Liver (tissue), 8 donors: ENCODE measurements at regions not wholly inside any gene's neighbourhood (a gene's known extent, or its start where the extent isn't known, plus 50 kb on each side); places are given as distances from the start of the nearest gene placed in this dataset.

Source experiments
- DNase-seq: peaks from one replicate; pipeline ENCODE4 v3.0.0-alpha.2; 2017; ENCODE audit warnings: low spot score
- H3K27ac ChIP-seq, 2 donors: one replicate each; pipeline ENCODE4 v1.7.0; 2013; ENCODE audit warnings: inconsistent platforms in 2 of 2, low read length in 2 of 2, control low read depth in 1 of 2, low read depth in 1 of 2, mild to moderate bottlenecking in 1 of 2
- H3K27me3 ChIP-seq, 4 donors: one replicate each; pipeline versions ENCODE4 v1.6.1 to v1.7.0; 2013; ENCODE audit warnings: low read length in 3 of 4, inconsistent platforms in 1 of 4, mild to moderate bottlenecking in 1 of 4, moderate library complexity in 1 of 4; ENCODE audit not compliant: control insufficient read depth in 4 of 4, insufficient read depth in 4 of 4
- H3K36me3 ChIP-seq, 4 donors: one replicate each; pipeline versions ENCODE4 v1.6.1 to v1.7.0; 2013; ENCODE audit warnings: low read length in 3 of 4, mild to moderate bottlenecking in 3 of 4, low read depth in 1 of 4, moderate library complexity in 1 of 4; ENCODE audit not compliant: control insufficient read depth in 4 of 4, insufficient read depth in 3 of 4
- H3K4me1 ChIP-seq, 4 donors: one replicate each; pipeline versions ENCODE4 v1.6.1 to v1.7.0; 2013; ENCODE audit warnings: low read length in 3 of 4, mild to moderate bottlenecking in 3 of 4, moderate library complexity in 1 of 4; ENCODE audit not compliant: control insufficient read depth in 4 of 4, insufficient read depth in 4 of 4
- H3K4me3 ChIP-seq, 3 donors: one replicate each; pipeline versions ENCODE4 v1.6.1 to v1.7.0; 2013; ENCODE audit warnings: low read length in 3 of 3, control low read depth in 1 of 3, low read depth in 1 of 3, mild to moderate bottlenecking in 1 of 3
- H3K9ac ChIP-seq, 2 donors: one replicate each; pipeline ENCODE4 v1.7.0; 2013; ENCODE audit warnings: low read length in 2 of 2, mild to moderate bottlenecking in 2 of 2, moderate library complexity in 2 of 2, control low read depth in 1 of 2, low read depth in 1 of 2
- H3K9me3 ChIP-seq, 4 donors: one replicate each; pipeline versions ENCODE4 v1.6.1 to v1.7.0; 2013; ENCODE audit warnings: low read length in 3 of 4; ENCODE audit not compliant: control insufficient read depth in 4 of 4
- ATF3 ChIP-seq: IDR thresholded peaks from 2 replicates; pipeline ENCODE4 v1.6.1; 2016; ENCODE audit warnings: antibody characterized with exemption
- EGR1 ChIP-seq, 2 donors: IDR thresholded peaks; 2 replicates each; pipeline ENCODE4 v1.6.1; 2016 to 2018; ENCODE audit warnings: antibody characterized with exemption in 2 of 2, low read depth in 2 of 2
- FOXA1 ChIP-seq: IDR thresholded peaks from 2 replicates; pipeline ENCODE4 v1.6.1; 2016; ENCODE audit warnings: antibody characterized with exemption
- FOXA2 ChIP-seq: IDR thresholded peaks from 2 replicates; pipeline ENCODE4 v1.6.1; 2016; ENCODE audit warnings: antibody characterized with exemption
- GABPA ChIP-seq, 2 donors: IDR thresholded peaks in 1 of 2; conservative IDR thresholded peaks in 1 of 2; 2 replicates each; pipeline ENCODE4 v1.6.1; 2016; ENCODE audit warnings: antibody characterized with exemption in 2 of 2, mild to moderate bottlenecking in 1 of 2, moderate library complexity in 1 of 2
- HNF4A ChIP-seq, 2 donors: conservative IDR thresholded peaks; 2 replicates each; pipeline ENCODE4 v1.6.1; 2016; ENCODE audit warnings: antibody characterized with exemption in 2 of 2, mild to moderate bottlenecking in 2 of 2
- HNF4G ChIP-seq: IDR thresholded peaks from 2 replicates; pipeline ENCODE4 v1.6.1; 2016; ENCODE audit warnings: antibody characterized with exemption
- JUND ChIP-seq, 2 donors: IDR thresholded peaks; 2 replicates each; pipeline ENCODE4 v1.6.1; 2016; ENCODE audit warnings: antibody characterized with exemption in 2 of 2
- NR2F2 ChIP-seq: IDR thresholded peaks from 2 replicates; pipeline ENCODE4 v1.6.1; 2016; ENCODE audit warnings: antibody characterized with exemption
- RAD21 ChIP-seq, 2 donors: IDR thresholded peaks; 2 replicates each; pipeline ENCODE4 v1.6.1; 2016; ENCODE audit warnings: antibody characterized with exemption in 2 of 2, mild to moderate bottlenecking in 2 of 2
- RXRA ChIP-seq, 2 donors: IDR thresholded peaks; 2 replicates each; pipeline ENCODE4 v1.6.1; 2017 to 2018; ENCODE audit warnings: antibody characterized with exemption in 2 of 2, mild to moderate bottlenecking in 1 of 2
- SP1 ChIP-seq: IDR thresholded peaks from 2 replicates; pipeline ENCODE4 v1.6.1; 2018; ENCODE audit warnings: antibody characterized with exemption, mild to moderate bottlenecking
- TAF1 ChIP-seq: conservative IDR thresholded peaks from 2 replicates; pipeline ENCODE4 v1.6.1; 2016; ENCODE audit warnings: antibody characterized with exemption, mild to moderate bottlenecking
- YY1 ChIP-seq: IDR thresholded peaks from 2 replicates; pipeline ENCODE4 v1.6.1; 2016; ENCODE audit warnings: antibody characterized with exemption, mild to moderate bottlenecking
- ZBTB33 ChIP-seq: IDR thresholded peaks from 2 replicates; pipeline ENCODE4 v1.6.1; 2016; ENCODE audit warnings: antibody characterized with exemption
- WGBS: extraction: QIAGEN DNeasy Blood & Tissue Kit; methylation state at CpG from one replicate; pipeline ENCODE4 v1.1.7; 2013; 5-methylcytosine and 5-hydroxymethylcytosine counted together
- TF ChIP-seq, protein P1 (sequence below): fragments of 150-350 bp; IDR thresholded peaks from 2 replicates; pipeline ENCODE4 v1.5.1; 2017; ENCODE audit warnings: improper control_type of control experiment, low read depth, low read length; ENCODE audit not compliant: missing input control
- TF ChIP-seq, protein P2 (sequence below): IDR thresholded peaks from 2 replicates; pipeline ENCODE4 v1.6.1; 2016; ENCODE audit warnings: antibody characterized with exemption
- TF ChIP-seq, protein P3 (sequence below): IDR thresholded peaks from 2 replicates; pipeline ENCODE4 v1.6.1; 2016; ENCODE audit warnings: antibody characterized with exemption, mild to moderate bottlenecking
- donor health status: healthy.
- donor health status: healthy.
- donor health status: healthy.
- donor health status: healthy.
- donor health status: healthy.

DNA sequence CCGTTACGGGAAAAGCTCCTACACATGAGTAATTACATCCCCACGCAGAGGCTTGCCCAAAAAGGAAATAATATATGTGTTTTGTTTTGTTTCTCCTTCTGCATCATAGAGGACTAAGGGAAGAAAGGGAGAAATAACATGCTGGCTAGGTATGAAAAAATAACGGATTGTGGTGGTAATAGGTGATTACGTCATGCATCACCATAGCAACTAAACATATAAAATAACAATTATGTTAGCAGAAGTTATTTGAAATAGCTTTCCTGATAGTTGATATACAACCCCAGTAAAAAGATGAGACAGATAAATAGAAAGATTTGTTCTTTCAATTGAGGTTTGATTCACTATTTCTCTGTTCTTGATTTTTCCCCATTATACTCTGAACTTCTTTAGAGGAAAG lies 518.0 kb downstream of the ZNF516 start:
- DNase-seq: no peak
- no peak for TF ChIP-seq HNF4G
- TF ChIP-seq YY1: no peak
- TF ChIP-seq RAD21 (IDR thresholded peaks at IDR 0.05): no peak
- TF ChIP-seq JUND (IDR thresholded peaks at IDR 0.05): no peak
- no peak for TF ChIP-seq GABPA (IDR thresholded peaks at IDR 0.05 in 1 of 2, conservative IDR thresholded peaks at IDR 0.05 in 1 of 2)
- TF ChIP-seq, protein P1, sequence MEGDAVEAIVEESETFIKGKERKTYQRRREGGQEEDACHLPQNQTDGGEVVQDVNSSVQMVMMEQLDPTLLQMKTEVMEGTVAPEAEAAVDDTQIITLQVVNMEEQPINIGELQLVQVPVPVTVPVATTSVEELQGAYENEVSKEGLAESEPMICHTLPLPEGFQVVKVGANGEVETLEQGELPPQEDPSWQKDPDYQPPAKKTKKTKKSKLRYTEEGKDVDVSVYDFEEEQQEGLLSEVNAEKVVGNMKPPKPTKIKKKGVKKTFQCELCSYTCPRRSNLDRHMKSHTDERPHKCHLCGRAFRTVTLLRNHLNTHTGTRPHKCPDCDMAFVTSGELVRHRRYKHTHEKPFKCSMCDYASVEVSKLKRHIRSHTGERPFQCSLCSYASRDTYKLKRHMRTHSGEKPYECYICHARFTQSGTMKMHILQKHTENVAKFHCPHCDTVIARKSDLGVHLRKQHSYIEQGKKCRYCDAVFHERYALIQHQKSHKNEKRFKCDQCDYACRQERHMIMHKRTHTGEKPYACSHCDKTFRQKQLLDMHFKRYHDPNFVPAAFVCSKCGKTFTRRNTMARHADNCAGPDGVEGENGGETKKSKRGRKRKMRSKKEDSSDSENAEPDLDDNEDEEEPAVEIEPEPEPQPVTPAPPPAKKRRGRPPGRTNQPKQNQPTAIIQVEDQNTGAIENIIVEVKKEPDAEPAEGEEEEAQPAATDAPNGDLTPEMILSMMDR: no peak
- TF ChIP-seq FOXA1: no peak
- no peak for TF ChIP-seq ZBTB33
- no peak for TF ChIP-seq EGR1 (IDR thresholded peaks at IDR 0.05; ENCODE audit: low read depth in 2 of 2)
- no peak for TF ChIP-seq TAF1
- TF ChIP-seq, protein P2, sequence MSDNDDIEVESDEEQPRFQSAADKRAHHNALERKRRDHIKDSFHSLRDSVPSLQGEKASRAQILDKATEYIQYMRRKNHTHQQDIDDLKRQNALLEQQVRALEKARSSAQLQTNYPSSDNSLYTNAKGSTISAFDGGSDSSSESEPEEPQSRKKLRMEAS: no peak
- TF ChIP-seq SP1: no peak
- Histone ChIP-seq H3K27ac (no peak overlapping the region), H3K4me3 (no peak overlapping the region), H3K27me3 (peaks cover 0 to 4% (median 0%) of the 10 kb centered on the region in 4 donors), H3K9ac (no peak overlapping the region), H3K9me3 (no peaks in the 10 kb centered on the region), H3K4me1 (no peaks in the 10 kb centered on the region), H3K36me3 (no peaks in the 10 kb centered on the region)
- WGBS: 78% methylated on average over 5 of the region's 5 CpGs

DNA sequence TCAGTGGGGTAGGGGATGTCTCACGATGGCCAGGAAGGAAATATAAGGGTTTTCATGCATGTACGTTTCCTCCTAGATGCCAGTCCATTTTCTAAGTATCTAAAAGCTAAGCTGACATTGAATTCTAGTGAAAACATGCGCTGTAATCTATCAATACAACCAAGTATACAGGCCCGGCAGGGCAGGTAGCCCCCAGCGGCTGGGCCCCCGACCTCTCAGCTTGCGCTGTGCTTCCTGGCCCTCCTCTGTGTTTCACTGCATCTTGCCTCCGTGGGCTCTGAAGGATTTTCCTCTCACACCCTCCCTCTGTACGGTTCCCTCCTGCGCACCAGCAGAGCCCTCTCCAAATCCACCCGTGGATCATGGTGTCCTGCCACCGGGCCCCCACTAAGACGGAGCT lies 524.8 kb downstream of the ZNF516 start:
- 85% methylated on average over 13 of the region's 13 CpGs for WGBS
- Histone ChIP-seq H3K36me3 (no peaks in the 10 kb centered on the region), H3K4me3 (no peak overlapping the region), H3K9ac (no peak overlapping the region), H3K4me1 (no peaks in the 10 kb centered on the region), H3K27ac (no peak overlapping the region), H3K9me3 (no peaks in the 10 kb centered on the region), H3K27me3 (no peaks in the 10 kb centered on the region)
- no peak for TF ChIP-seq YY1
- TF ChIP-seq, protein P3, sequence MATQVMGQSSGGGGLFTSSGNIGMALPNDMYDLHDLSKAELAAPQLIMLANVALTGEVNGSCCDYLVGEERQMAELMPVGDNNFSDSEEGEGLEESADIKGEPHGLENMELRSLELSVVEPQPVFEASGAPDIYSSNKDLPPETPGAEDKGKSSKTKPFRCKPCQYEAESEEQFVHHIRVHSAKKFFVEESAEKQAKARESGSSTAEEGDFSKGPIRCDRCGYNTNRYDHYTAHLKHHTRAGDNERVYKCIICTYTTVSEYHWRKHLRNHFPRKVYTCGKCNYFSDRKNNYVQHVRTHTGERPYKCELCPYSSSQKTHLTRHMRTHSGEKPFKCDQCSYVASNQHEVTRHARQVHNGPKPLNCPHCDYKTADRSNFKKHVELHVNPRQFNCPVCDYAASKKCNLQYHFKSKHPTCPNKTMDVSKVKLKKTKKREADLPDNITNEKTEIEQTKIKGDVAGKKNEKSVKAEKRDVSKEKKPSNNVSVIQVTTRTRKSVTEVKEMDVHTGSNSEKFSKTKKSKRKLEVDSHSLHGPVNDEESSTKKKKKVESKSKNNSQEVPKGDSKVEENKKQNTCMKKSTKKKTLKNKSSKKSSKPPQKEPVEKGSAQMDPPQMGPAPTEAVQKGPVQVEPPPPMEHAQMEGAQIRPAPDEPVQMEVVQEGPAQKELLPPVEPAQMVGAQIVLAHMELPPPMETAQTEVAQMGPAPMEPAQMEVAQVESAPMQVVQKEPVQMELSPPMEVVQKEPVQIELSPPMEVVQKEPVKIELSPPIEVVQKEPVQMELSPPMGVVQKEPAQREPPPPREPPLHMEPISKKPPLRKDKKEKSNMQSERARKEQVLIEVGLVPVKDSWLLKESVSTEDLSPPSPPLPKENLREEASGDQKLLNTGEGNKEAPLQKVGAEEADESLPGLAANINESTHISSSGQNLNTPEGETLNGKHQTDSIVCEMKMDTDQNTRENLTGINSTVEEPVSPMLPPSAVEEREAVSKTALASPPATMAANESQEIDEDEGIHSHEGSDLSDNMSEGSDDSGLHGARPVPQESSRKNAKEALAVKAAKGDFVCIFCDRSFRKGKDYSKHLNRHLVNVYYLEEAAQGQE: no peak
- no peak for TF ChIP-seq EGR1 (IDR thresholded peaks at IDR 0.05; ENCODE audit: low read depth in 2 of 2)
- TF ChIP-seq HNF4A (conservative IDR thresholded peaks at IDR 0.05): no peak
- TF ChIP-seq FOXA2: no peak
- TF ChIP-seq ZBTB33: no peak
- TF ChIP-seq ATF3: no peak
- no peak for TF ChIP-seq HNF4G
- TF ChIP-seq, protein P1: no peak
- no peak for TF ChIP-seq SP1
- TF ChIP-seq, protein P2: no peak
- no peak for TF ChIP-seq NR2F2
- TF ChIP-seq RXRA (IDR thresholded peaks at IDR 0.05): no peak
- TF ChIP-seq RAD21 (IDR thresholded peaks at IDR 0.05): no peak
- TF ChIP-seq FOXA1: no peak
- TF ChIP-seq GABPA (IDR thresholded peaks at IDR 0.05 in 1 of 2, conservative IDR thresholded peaks at IDR 0.05 in 1 of 2): no peak
- TF ChIP-seq JUND (IDR thresholded peaks at IDR 0.05): no peak
- no peak for TF ChIP-seq TAF1
- DNase-seq: no peak
